ENCODE measurements at regions not wholly inside any gene's neighbourhood (a gene's known extent, or its start where the extent isn't known, plus 50 kb on each side); places are given as distances from the start of the nearest gene placed in this dataset.

DNA sequence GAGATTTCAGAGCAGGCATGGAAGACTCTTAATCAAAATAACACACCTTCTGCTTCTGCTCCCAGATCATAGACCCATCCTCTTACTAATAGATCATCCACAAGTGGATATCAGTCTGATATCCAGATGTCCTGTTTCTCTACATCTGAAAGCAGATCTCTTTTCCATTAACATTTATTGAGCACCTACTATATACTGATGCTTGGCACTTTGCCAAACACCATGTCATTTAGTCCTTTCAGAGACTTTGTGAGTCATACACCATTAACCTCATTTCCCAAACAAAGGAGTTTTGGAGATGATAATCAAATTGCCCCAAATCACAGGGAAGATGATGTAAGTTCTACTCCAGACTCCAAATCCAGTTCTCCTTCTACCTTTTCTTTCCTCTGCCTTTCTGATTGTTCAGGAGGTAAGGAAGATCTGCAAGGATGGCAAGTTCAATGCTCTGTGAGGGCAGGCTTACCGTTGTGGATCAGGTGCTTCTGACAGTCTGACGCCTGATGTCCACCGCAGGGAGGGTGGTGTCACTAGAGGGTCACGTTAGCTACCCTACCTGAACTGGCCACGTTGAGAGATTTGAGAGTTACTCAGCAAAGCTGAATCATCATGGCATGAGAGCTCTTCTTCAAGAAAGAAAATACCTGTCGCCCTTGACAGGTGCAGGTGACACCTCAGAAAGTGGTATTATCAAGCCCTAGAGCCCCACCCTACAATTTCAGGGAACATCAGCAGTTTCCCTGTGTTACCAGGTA, 269.6 kb upstream of the ZMIZ1 start:
- 91 to 95% methylated on average over 6 of the region's 6 CpGs for WGBS, 2 donors
- TF ChIP-seq, protein P1, sequence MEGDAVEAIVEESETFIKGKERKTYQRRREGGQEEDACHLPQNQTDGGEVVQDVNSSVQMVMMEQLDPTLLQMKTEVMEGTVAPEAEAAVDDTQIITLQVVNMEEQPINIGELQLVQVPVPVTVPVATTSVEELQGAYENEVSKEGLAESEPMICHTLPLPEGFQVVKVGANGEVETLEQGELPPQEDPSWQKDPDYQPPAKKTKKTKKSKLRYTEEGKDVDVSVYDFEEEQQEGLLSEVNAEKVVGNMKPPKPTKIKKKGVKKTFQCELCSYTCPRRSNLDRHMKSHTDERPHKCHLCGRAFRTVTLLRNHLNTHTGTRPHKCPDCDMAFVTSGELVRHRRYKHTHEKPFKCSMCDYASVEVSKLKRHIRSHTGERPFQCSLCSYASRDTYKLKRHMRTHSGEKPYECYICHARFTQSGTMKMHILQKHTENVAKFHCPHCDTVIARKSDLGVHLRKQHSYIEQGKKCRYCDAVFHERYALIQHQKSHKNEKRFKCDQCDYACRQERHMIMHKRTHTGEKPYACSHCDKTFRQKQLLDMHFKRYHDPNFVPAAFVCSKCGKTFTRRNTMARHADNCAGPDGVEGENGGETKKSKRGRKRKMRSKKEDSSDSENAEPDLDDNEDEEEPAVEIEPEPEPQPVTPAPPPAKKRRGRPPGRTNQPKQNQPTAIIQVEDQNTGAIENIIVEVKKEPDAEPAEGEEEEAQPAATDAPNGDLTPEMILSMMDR (IDR thresholded peaks at IDR 0.05): no peak
- H3K27ac ChIP-seq: no peak overlapping the region
- no peak overlapping the region for H3K4me3 ChIP-seq
- no peak for ATAC-seq
- DNase-seq: no peak
- no peaks in the 10 kb centered on the region for H3K36me3 ChIP-seq
- peaks cover 11 to 29% (median 19%) of the 10 kb centered on the region in 9 donors for H3K4me1 ChIP-seq
- no peaks in the 10 kb centered on the region for H3K27me3 ChIP-seq
- no peaks in the 10 kb centered on the region for H3K9me3 ChIP-seq
- intact Hi-C loops (cut with DNase I): no loop called here

DNA sequence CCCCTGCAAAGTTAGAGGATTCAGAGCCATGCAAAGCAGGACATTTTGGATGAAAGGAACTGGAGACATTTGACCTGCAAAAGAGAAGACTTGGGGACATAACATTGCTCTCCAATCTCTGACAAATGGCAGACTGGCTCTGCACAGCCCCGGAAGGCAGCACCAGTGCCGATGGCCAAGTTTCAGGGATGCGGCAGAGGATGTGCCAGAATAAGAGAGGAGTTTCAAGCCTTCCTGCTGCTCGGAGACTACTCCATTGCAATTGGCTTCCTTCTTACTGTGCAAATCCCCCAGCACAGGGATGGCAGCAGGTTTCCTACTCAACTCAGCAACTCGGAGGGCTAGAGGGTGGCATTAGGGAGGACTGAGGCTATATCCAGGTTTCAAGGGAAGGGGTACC, 268.8 kb upstream of the ZMIZ1 start:
- Histone ChIP-seq H3K36me3 (no peaks in the 10 kb centered on the region), H3K4me3 (no peak overlapping the region), H3K9me3 (no peaks in the 10 kb centered on the region), H3K27me3 (no peaks in the 10 kb centered on the region), H3K27ac (no peak overlapping the region), H3K4me1 (peaks cover 15 to 38% (median 26%) of the 10 kb centered on the region in 9 donors)
- 93 to 94% methylated on average over 5 of the region's 5 CpGs for WGBS, 2 donors
- DNase-seq (no peak), ATAC-seq (no peak)
- TF ChIP-seq, protein P1 (IDR thresholded peaks at IDR 0.05): no peak
- intact Hi-C loops (cut with DNase I): loop anchor here in 3 of 10 donors (5.0 to 10.0 kb wide), 2 partner anchors 265 to 267 kb away; partner anchors contain the start of gene ZMIZ1 (in 3 of the 3)

DNA sequence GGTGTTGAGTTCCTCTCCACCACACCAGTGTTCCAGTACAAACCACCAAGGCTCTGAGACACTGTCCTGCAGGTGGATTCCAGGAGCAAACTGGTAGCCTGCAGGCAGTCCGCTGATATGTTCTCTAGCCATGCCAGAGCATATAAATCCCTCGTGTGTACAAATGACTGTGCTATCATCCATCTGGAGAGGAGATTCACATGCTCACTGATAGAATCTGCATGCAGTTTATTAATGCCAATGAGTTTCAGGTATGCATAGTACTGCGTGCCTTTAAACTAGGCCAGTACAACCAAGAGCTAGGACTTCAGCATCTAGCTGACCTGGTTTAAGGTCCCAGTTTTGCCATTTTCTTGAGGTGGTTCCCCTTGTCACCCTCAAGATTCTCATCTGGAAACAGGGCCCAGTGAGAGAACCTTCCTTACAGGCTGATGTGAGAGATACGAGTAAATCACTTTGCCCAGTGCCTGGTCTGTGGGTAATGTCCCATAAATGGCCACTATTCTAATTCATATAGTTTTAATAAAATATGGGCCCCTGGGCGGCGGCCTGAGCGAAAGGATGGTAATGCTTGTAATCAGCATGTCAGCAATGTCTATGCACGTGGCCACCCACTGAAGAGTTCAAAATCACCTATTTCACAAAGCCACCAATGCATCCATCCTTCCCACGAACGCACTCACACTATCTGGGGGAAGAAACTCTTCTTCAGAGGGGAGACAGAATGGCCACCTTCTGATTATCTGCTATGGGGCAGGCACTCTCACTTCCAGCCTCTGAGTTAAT, 268.0 kb upstream of the ZMIZ1 start:
- intact Hi-C loops (cut with DNase I): loop anchor here in 3 of 10 donors (5.0 to 10.0 kb wide), 2 partner anchors 264 to 267 kb away; partner anchors contain the start of gene ZMIZ1 (in 3 of the 3)
- TF ChIP-seq, protein P1 (IDR thresholded peaks at IDR 0.05): no peak

DNA sequence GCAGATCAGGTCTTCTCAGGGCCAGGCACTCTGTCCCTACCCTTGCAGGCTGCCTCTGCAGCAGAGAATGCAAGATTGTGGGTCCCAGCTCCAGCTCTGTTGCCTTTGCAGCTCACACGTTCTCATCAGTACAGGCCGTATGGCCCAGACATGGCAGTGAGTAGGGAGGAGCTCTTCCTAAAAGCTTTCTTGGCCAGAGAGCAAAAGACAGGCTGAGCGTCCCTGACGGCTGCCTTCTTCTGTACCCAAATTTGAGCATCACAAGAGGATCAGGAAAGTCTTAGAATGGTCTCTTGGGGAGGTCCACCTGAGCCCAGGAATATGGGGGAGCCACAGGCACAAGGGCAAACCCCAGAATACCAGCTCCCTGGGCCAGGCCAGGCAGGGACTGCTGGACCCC, 266.3 kb upstream of the ZMIZ1 start:
- H3K27ac ChIP-seq: peak overlapping the region in 8 of 10 donors; percentile 35 to 89 (median 74)
- TF ChIP-seq, protein P1 (IDR thresholded peaks at IDR 0.05): no peak
- DNase-seq: no peak
- ATAC-seq: peak in 1 of 8 donors; percentile 1
- H3K4me3 ChIP-seq: no peak overlapping the region
- peaks cover 18 to 62% (median 46%) of the 10 kb centered on the region in 9 donors for H3K4me1 ChIP-seq
- H3K27me3 ChIP-seq: no peaks in the 10 kb centered on the region
- intact Hi-C loops (cut with DNase I): loop anchor here in 3 of 10 donors (5.0 to 10.0 kb wide), 2 partner anchors 262 to 265 kb away; partner anchors contain the start of gene ZMIZ1 (in 3 of the 3)
- 60 to 61% methylated on average over 4 of the region's 4 CpGs for WGBS, 2 donors
- no peaks in the 10 kb centered on the region for H3K36me3 ChIP-seq
- no peaks in the 10 kb centered on the region for H3K9me3 ChIP-seq

More for the DNA sequence above, 268.0 kb upstream of the ZMIZ1 start:
- Histone ChIP-seq H3K27ac (no peak overlapping the region), H3K4me3 (no peak overlapping the region), H3K27me3 (no peaks in the 10 kb centered on the region), H3K36me3 (no peaks in the 10 kb centered on the region), H3K9me3 (no peaks in the 10 kb centered on the region), H3K4me1 (peaks cover 15 to 45% (median 32%) of the 10 kb centered on the region in 9 donors)
- no peak for DNase-seq
- ATAC-seq: no peak
- 97% methylated on average over 10 of the region's 10 CpGs for WGBS, 2 donors
